ENCODE measurements at regions not wholly inside any gene's neighbourhood (a gene's known extent, or its start where the extent isn't known, plus 50 kb on each side); places are given as distances from the start of the nearest gene placed in this dataset.

DNA sequence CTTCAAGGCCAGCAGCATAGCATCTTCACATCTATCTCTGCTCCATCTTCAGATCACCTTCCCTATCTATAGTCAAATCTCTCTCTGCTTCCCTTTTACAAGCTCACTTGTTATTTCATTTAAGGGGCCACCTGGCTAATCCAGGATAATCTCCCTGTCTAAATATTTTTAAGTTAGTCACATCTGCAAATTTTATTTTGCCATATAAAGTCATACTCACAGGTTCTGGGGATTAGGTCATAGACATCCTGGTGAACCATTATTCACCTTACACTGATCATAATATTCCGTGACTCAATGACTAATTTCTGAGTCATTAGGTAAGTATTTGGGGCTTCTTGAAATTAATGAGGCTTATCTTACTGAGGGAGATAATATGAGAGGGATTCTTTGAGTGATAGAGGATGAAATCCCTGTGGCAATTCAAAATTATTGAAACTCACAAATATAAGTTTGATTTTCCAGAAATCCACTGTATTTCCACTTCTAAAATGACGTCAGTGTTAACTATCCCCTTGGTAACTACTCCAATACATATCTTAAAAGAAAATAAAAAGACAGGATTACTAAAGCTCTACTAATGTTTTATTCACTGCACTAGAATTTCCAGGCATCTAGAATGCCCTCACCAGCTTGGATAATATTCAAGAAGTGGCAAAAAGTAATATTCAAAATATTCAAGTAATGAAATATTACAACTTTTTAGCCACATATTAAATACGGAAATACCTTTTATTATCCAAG, 93.7 kb upstream of the RBMS3 start:
- intact Hi-C loops (cut with micrococcal nuclease): no loop called here
- 100% methylated on average over 1 of the region's 3 CpGs for WGBS (ENCODE audit: insufficient coverage)

DNA sequence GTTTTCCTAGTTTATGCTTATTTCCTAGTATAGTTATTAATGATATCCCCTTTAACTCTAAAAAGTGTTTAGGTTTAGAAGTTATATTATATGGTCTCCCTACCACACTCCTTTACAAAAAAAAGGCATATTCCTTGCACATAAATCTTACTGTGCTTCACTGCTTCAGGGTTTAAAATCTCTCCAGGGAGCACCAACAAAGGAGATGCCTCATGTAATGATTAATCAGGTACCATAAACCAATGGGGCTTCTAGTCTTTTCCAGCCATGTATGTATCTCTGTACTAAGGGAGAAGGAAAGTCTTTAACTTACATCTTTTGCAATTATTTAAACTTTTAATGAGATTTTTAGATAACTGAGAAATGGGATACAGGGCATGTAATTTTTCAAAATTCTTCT, 91.5 kb upstream of the RBMS3 start:
- no peak for DNase-seq
- intact Hi-C loops (cut with micrococcal nuclease): no loop called here

More for the DNA sequence above, 93.7 kb upstream of the RBMS3 start:
- DNase-seq (no peak), ATAC-seq (no peak)
- peaks cover 0 to 10% of the 10 kb centered on the region in 2 donors for H3K9me3 Mint-ChIP-seq
- TF ChIP-seq, protein P1, sequence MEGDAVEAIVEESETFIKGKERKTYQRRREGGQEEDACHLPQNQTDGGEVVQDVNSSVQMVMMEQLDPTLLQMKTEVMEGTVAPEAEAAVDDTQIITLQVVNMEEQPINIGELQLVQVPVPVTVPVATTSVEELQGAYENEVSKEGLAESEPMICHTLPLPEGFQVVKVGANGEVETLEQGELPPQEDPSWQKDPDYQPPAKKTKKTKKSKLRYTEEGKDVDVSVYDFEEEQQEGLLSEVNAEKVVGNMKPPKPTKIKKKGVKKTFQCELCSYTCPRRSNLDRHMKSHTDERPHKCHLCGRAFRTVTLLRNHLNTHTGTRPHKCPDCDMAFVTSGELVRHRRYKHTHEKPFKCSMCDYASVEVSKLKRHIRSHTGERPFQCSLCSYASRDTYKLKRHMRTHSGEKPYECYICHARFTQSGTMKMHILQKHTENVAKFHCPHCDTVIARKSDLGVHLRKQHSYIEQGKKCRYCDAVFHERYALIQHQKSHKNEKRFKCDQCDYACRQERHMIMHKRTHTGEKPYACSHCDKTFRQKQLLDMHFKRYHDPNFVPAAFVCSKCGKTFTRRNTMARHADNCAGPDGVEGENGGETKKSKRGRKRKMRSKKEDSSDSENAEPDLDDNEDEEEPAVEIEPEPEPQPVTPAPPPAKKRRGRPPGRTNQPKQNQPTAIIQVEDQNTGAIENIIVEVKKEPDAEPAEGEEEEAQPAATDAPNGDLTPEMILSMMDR (IDR thresholded peaks at IDR 0.05): no peak
- H3K27ac Mint-ChIP-seq: no peak overlapping the region
- Histone ChIP-seq H3K4me3 (ENCODE audit: low read length) (no peak overlapping the region), H3K9me3 (ENCODE audit: control insufficient read depth, insufficient read depth, low read length) (no peaks in the 10 kb centered on the region), H3K27me3 (ENCODE audit: control insufficient read depth, insufficient read depth, low read length) (no peaks in the 10 kb centered on the region), H3K27ac (ENCODE audit: low read length) (no peak overlapping the region), H3K36me3 (ENCODE audit: control insufficient read depth, insufficient read depth, low read length) (no peaks in the 10 kb centered on the region), H3K4me1 (ENCODE audit: control insufficient read depth, insufficient read depth, low read length) (no peaks in the 10 kb centered on the region)
- H3K27me3 Mint-ChIP-seq (ENCODE audit: low read depth in 2 of 2): peaks cover 0 to 3% of the 10 kb centered on the region in 2 donors
- H3K36me3 Mint-ChIP-seq: no peaks in the 10 kb centered on the region
- H3K4me1 Mint-ChIP-seq: no peaks in the 10 kb centered on the region
- H3K4me3 Mint-ChIP-seq: no peak overlapping the region

DNA sequence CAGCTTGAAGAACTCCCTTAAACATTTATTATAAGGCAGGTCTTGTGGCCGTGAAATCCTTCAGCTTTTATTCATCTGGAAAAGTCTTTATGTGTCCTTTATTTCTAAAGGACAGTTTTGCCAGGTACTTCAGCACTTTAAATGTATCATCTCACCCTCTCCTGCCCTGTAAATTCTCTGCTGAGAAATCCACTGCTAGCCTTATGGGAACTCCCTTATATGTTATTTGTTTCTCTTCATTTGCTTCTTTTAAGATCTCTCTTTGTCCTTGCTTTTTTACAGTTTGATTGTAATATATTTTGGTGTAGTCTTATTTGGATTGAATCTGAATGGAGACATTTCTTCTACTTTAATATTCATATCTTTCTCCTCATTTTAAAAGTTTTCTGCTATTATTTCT, 86.7 kb upstream of the RBMS3 start:
- ATAC-seq: no peak
- TF ChIP-seq, protein P1 (IDR thresholded peaks at IDR 0.05): no peak
- no peak for DNase-seq
- no peaks in the 10 kb centered on the region for H3K4me1 Mint-ChIP-seq
- Histone ChIP-seq H3K4me3 (ENCODE audit: low read length) (no peak overlapping the region), H3K27me3 (ENCODE audit: control insufficient read depth, insufficient read depth, low read length) (no peaks in the 10 kb centered on the region), H3K36me3 (ENCODE audit: control insufficient read depth, insufficient read depth, low read length) (no peaks in the 10 kb centered on the region), H3K9me3 (ENCODE audit: control insufficient read depth, insufficient read depth, low read length) (peaks cover 10% of the 10 kb centered on the region), H3K4me1 (ENCODE audit: control insufficient read depth, insufficient read depth, low read length) (no peaks in the 10 kb centered on the region), H3K27ac (ENCODE audit: low read length) (no peak overlapping the region)
- peaks cover 9 to 21% of the 10 kb centered on the region in 2 donors for H3K9me3 Mint-ChIP-seq
- H3K27ac Mint-ChIP-seq: no peak overlapping the region
- 93% methylated on average over 1 of the region's 1 CpG for WGBS (ENCODE audit: insufficient coverage)
- H3K4me3 Mint-ChIP-seq: no peak overlapping the region
- intact Hi-C loops (cut with micrococcal nuclease): no loop called here
- peaks cover 12% of the 10 kb centered on the region for H3K36me3 Mint-ChIP-seq
- H3K27me3 Mint-ChIP-seq (ENCODE audit: low read depth in 2 of 2): no peaks in the 10 kb centered on the region

More for the DNA sequence above, 91.5 kb upstream of the RBMS3 start:
- H3K27me3 ChIP-seq (ENCODE audit: control insufficient read depth, insufficient read depth, low read length): no peaks in the 10 kb centered on the region
- no peak overlapping the region for H3K4me3 Mint-ChIP-seq
- peaks cover 0 to 3% of the 10 kb centered on the region in 2 donors for H3K27me3 Mint-ChIP-seq (ENCODE audit: low read depth in 2 of 2)
- no peaks in the 10 kb centered on the region for H3K4me1 Mint-ChIP-seq
- no peaks in the 10 kb centered on the region for H3K4me1 ChIP-seq (ENCODE audit: control insufficient read depth, insufficient read depth, low read length)
- ATAC-seq: no peak
- no peak overlapping the region for H3K27ac Mint-ChIP-seq
- TF ChIP-seq, protein P1 (IDR thresholded peaks at IDR 0.05): no peak
- H3K27ac ChIP-seq (ENCODE audit: low read length): no peak overlapping the region
- no peak overlapping the region for H3K4me3 ChIP-seq (ENCODE audit: low read length)
- H3K36me3 Mint-ChIP-seq: peaks cover 4% of the 10 kb centered on the region
- no peaks in the 10 kb centered on the region for H3K36me3 ChIP-seq (ENCODE audit: control insufficient read depth, insufficient read depth, low read length)
- H3K9me3 ChIP-seq (ENCODE audit: control insufficient read depth, insufficient read depth, low read length): no peaks in the 10 kb centered on the region
- H3K9me3 Mint-ChIP-seq: peaks cover 3 to 19% of the 10 kb centered on the region in 2 donors

DNA sequence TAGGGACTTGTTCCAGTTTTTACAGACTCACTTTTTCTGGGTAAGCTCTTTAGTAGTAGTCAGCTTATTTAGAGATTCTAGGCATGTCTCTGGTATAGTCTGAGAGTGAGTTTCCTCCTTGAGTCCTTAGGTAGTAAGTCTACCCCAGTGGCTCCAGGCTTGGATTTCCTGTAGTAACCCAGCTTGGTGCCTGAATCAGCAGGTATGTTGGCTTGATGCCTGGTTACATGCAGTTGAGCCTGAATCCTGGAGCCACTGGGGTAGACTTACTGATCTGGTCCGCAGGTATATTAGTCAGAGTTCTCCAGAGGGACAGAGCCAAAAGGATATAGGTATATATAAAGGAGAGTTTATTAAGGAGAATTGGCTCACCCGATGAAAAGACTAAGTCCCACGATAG, 85.8 kb upstream of the RBMS3 start:
- H3K4me1 ChIP-seq (ENCODE audit: control insufficient read depth, insufficient read depth, low read length): no peaks in the 10 kb centered on the region
- WGBS (ENCODE audit: insufficient coverage): 65% methylated on average over 3 of the region's 3 CpGs

More for the DNA sequence above, 85.8 kb upstream of the RBMS3 start:
- H3K27me3 Mint-ChIP-seq (ENCODE audit: low read depth in 2 of 2): no peaks in the 10 kb centered on the region
- H3K4me1 Mint-ChIP-seq: no peaks in the 10 kb centered on the region
- H3K36me3 Mint-ChIP-seq: peaks cover 12% of the 10 kb centered on the region
- H3K27me3 ChIP-seq (ENCODE audit: control insufficient read depth, insufficient read depth, low read length): no peaks in the 10 kb centered on the region
- peaks cover 10% of the 10 kb centered on the region for H3K9me3 ChIP-seq (ENCODE audit: control insufficient read depth, insufficient read depth, low read length)
- TF ChIP-seq, protein P1 (IDR thresholded peaks at IDR 0.05): no peak
- no peak overlapping the region for H3K4me3 ChIP-seq (ENCODE audit: low read length)
- intact Hi-C loops (cut with micrococcal nuclease): no loop called here
- DNase-seq (no peak), ATAC-seq (no peak)
- no peaks in the 10 kb centered on the region for H3K36me3 ChIP-seq (ENCODE audit: control insufficient read depth, insufficient read depth, low read length)
- H3K4me3 Mint-ChIP-seq: no peak overlapping the region
- no peak overlapping the region for H3K27ac ChIP-seq (ENCODE audit: low read length)
- H3K27ac Mint-ChIP-seq: no peak overlapping the region
- H3K9me3 Mint-ChIP-seq: peaks cover 13 to 21% of the 10 kb centered on the region in 2 donors
